Fibroblast of lung (primary cell): ENCODE measurements at regions not wholly inside any gene's neighbourhood (a gene's known extent, or its start where the extent isn't known, plus 50 kb on each side); places are given as distances from the start of the nearest gene placed in this dataset.

Source experiments
- DNase-seq, 2 donors: peaks; one replicate each; pipeline versions ENCODE4 v3.0.0 to v3.0.0-alpha.2; 2010; ENCODE audit warnings: low read depth in 2 of 2
- H2AFZ ChIP-seq: 2 replicates; pipeline ENCODE4 v1.5.1; 2012; ENCODE audit warnings: low read length, control low read depth, inconsistent platforms
- H3K27ac ChIP-seq: 2 replicates; pipeline ENCODE4 v1.5.1; 2011; ENCODE audit warnings: low read length, control low read depth; ENCODE audit not compliant: insufficient read depth
- H3K27me3 ChIP-seq: 2 replicates; pipeline ENCODE4 v1.5.1; 2011; ENCODE audit warnings: mild to moderate bottlenecking, low read length; ENCODE audit not compliant: control insufficient read depth, insufficient read depth
- H3K36me3 ChIP-seq: 2 replicates; pipeline ENCODE4 v1.5.1; 2011; ENCODE audit warnings: low read length; ENCODE audit not compliant: control insufficient read depth, insufficient read depth
- H3K4me1 ChIP-seq: 2 replicates; pipeline ENCODE4 v1.5.1; 2011; ENCODE audit warnings: low read length; ENCODE audit not compliant: control insufficient read depth, insufficient read depth; ENCODE audit errors: extremely low read depth
- H3K4me2 ChIP-seq: 2 replicates; pipeline ENCODE4 v1.5.1; 2011; ENCODE audit warnings: low read length, control low read depth; ENCODE audit not compliant: insufficient read depth; ENCODE audit errors: extremely low read depth
- H3K4me3 ChIP-seq, 4 experiments: fragments of 200-600 bp in 1 of 4; sonication (generic) in 1 of 4; replicated peaks in 1 of 4; 2 replicates each; pipeline ENCODE4 v1.5.1; 2011 to 2016; ENCODE audit warnings: low read length in 4 of 4, low read depth in 3 of 4, mild to moderate bottlenecking in 3 of 4, control low read depth in 2 of 4, inconsistent platforms in 1 of 4, mixed read lengths in 1 of 4; ENCODE audit not compliant: insufficient read depth in 1 of 4; ENCODE audit errors: control extremely low read depth in 1 of 4
- H3K79me2 ChIP-seq: 2 replicates; pipeline ENCODE4 v1.5.1; 2012; ENCODE audit warnings: mild to moderate bottlenecking, low read length, inconsistent platforms; ENCODE audit not compliant: control insufficient read depth, insufficient read depth
- H3K9ac ChIP-seq: 2 replicates; pipeline ENCODE4 v1.5.1; 2011; ENCODE audit warnings: mild to moderate bottlenecking, low read length, control low read depth; ENCODE audit not compliant: insufficient read depth
- H3K9me3 ChIP-seq: 2 replicates; pipeline ENCODE4 v1.5.1; 2012; ENCODE audit warnings: low read depth, low read length; ENCODE audit not compliant: control insufficient read depth, insufficient read depth
- H4K20me1 ChIP-seq: 2 replicates; pipeline ENCODE4 v1.5.1; 2011; ENCODE audit warnings: low read length; ENCODE audit not compliant: control insufficient read depth, insufficient read depth; ENCODE audit errors: extremely low read depth
- CTCF ChIP-seq, 2 donors: IDR thresholded peaks in 1 of 2; conservative IDR thresholded peaks in 1 of 2; 1 replicate in 1 of 2; 2 replicates in 1 of 2; pipeline ENCODE4 v1.5.1; 2011 to 2012; ENCODE audit warnings: low read length in 2 of 2, control low read depth in 1 of 2, inconsistent platforms in 1 of 2, low read depth in 1 of 2, mild to moderate bottlenecking in 1 of 2
- EZH2 ChIP-seq: IDR thresholded peaks from 2 replicates; pipeline ENCODE4 v1.5.1; 2012; ENCODE audit warnings: low read length, control low read depth, mild to moderate bottlenecking; ENCODE audit errors: missing control alignments

GRCh38 chr1:81313289-81313688 is 487.4 kb upstream of the ADGRL2 start:
- no peak overlapping the region for H3K9ac ChIP-seq
- DNase-seq, result no peak
- no peak overlapping the region for H3K27ac ChIP-seq
- H2AFZ ChIP-seq, result no peak overlapping the region
- H4K20me1 ChIP-seq, result no peaks in the 10 kb centered on the region
- TF ChIP-seq EZH2 (no peak), CTCF (conservative IDR thresholded peaks at IDR 0.05 in 1 of 2, IDR thresholded peaks at IDR 0.05 in 1 of 2; ENCODE audit: low read depth in 1 of 2, low read length in 2 of 2) (no peak)
- H3K79me2 ChIP-seq, result no peaks in the 10 kb centered on the region
- no peaks in the 10 kb centered on the region for H3K36me3 ChIP-seq
- no peak overlapping the region for H3K4me2 ChIP-seq
- no peaks in the 10 kb centered on the region for H3K27me3 ChIP-seq
- no peaks in the 10 kb centered on the region for H3K9me3 ChIP-seq
- no peak overlapping the region for H3K4me3 ChIP-seq
- H3K4me1 ChIP-seq, result no peaks in the 10 kb centered on the region

GRCh38 chr1:81312272-81312754 is 488.4 kb upstream of the ADGRL2 start:
- Histone ChIP-seq H3K27me3 (no peaks in the 10 kb centered on the region), H3K4me3 (no peak overlapping the region), H3K9ac (no peak overlapping the region), H3K9me3 (no peaks in the 10 kb centered on the region), H3K79me2 (no peaks in the 10 kb centered on the region), H3K36me3 (no peaks in the 10 kb centered on the region), H2AFZ (no peak overlapping the region), H4K20me1 (no peaks in the 10 kb centered on the region), H3K4me2 (no peak overlapping the region), H3K27ac (no peak overlapping the region), H3K4me1 (no peaks in the 10 kb centered on the region)
- no peak for DNase-seq
- no peak for TF ChIP-seq CTCF (conservative IDR thresholded peaks at IDR 0.05 in 1 of 2, IDR thresholded peaks at IDR 0.05 in 1 of 2; ENCODE audit: low read depth in 1 of 2, low read length in 2 of 2)
- no peak for TF ChIP-seq EZH2

DNA sequence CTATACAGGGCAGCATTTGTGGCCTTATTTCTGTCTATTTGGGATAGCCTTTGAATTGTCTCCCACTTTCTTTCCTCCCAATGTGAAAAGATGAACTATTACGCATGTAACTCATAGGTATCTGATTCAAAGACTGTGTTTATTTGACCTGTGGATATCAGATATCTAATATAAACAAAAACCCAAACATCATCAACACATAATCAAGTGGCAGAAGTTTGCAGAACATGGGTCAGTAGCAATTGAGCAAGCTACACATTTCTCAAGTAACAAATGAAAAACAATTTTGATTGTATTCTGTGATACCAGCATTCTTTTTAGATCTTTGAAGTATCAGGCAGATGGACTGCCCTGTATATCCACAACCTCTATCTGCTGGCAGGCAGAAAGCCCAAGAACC is 490.5 kb upstream of the ADGRL2 start:
- no peak overlapping the region for H3K9ac ChIP-seq
- no peaks in the 10 kb centered on the region for H3K27me3 ChIP-seq
- no peaks in the 10 kb centered on the region for H3K36me3 ChIP-seq
- no peak overlapping the region for H3K4me2 ChIP-seq
- H4K20me1 ChIP-seq, result no peaks in the 10 kb centered on the region
- DNase-seq, result no peak
- H3K79me2 ChIP-seq, result no peaks in the 10 kb centered on the region
- H3K27ac ChIP-seq, result no peak overlapping the region
- TF ChIP-seq EZH2 (no peak), CTCF (conservative IDR thresholded peaks at IDR 0.05 in 1 of 2, IDR thresholded peaks at IDR 0.05 in 1 of 2; ENCODE audit: low read depth in 1 of 2, low read length in 2 of 2) (no peak)
- no peaks in the 10 kb centered on the region for H3K4me1 ChIP-seq
- H3K9me3 ChIP-seq, result no peaks in the 10 kb centered on the region
- no peak overlapping the region for H3K4me3 ChIP-seq
- no peak overlapping the region for H2AFZ ChIP-seq
